HG03342 (cell line): ENCODE measurements at regions not wholly inside any gene's neighbourhood (a gene's known extent, or its start where the extent isn't known, plus 50 kb on each side); places are given as distances from the start of the nearest gene placed in this dataset.

ENCODE experiments used
- ATAC-seq: cut with Tn5 transposase; IDR thresholded peaks from one replicate; pipeline ENCODE4 v1.9.1; 2021; ENCODE audit warnings: mild to moderate bottlenecking, moderate library complexity; ENCODE audit not compliant: unreplicated experiment

DNA sequence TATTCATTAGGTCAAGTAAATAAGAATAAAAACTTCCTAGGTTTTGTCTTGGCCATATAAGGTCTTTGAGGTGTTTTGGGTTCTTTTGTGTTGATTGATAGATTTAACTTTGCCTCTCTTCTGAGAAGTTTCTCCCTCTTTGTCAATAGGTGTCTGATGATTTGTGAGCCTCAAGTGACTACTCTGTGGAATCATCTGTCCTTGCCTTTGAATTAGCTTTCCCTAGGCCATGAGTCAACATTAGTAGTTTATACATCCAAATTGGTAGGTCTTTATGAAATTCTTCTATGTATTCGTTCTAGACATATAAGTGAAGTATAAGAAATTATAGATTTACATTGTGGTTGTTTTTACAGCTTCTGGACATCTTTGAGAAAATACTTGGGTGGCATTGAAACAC is 864.4 kb downstream of the USP25 start:
- ATAC-seq = no peak

DNA sequence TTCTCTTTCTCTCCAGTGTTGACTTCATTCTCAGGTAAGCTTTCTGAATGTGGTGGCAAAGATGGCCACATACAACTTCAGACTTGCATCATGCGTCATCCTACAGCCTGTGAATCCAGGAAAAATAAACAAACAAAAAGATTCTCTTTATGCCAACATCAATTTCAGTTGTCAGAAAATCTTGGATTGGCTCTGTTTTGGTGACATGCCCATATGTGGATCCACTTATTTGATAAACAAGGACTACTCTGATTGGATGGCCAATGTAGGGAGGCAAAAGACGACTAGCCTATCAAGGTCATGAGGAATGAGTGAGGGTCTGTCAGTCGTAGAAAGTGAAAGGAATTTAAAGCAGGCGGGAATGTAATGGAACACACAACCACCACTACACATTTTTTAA is 866.6 kb downstream of the USP25 start:
- ATAC-seq = no peak

DNA sequence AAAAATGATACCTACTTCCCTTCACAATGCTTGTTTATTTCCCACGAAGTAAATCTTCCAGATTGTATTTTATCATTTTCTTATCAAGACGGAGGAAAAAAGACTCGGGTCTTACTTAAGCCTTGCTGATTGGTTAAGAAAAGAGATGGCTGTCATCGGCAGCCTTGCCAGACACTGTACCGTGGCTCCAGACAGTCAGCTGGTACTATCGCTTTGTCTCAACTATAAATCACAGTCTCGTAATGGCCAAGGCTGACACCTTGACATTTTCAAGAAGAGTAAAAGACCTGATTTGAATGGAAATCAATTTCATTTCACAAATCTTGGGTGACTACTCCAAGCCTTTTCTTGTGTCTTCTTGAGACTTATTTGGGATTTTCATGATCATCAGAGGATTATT is 868.0 kb downstream of the USP25 start:
- no peak for ATAC-seq

DNA sequence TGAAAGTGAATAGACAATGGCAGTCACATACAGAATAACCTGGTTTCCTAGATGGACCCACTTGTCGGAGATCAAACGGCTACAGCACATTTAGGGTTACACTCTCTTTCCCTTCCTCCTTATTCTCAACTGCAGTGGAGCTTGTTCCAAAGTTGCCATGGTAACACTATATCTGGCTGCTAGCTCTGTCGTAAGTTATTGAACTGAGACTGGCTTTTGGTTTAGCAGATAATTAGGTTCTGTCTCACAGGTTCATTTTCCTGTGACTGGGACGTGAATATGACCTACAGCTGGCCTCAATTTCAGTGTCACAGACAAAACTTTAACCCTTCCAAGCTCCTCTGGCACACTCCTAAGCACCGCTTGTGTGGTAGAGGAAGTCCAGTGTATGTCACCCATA is 875.8 kb downstream of the USP25 start:
- no peak for ATAC-seq

DNA sequence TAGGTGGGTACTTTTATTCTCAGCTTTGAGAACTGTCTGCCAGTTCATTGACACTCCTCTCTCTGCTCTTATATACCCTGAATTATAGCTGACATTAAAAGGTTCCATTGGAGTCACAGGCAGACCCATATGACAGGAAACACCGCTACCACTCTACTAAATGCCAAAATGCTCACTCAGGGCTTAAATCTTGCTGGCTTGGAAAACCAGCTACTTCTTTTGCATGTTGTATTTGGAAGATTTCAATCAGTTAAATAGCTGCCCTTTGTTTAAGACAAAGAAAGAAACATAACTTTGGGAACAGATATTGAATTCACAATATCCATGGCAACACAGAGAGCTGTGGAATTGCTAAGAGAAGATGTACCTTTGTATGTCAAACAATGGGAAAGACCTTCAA is 876.5 kb downstream of the USP25 start:
- no peak for ATAC-seq

- ATAC-seq = no peak
Measured at GRCh38 chr21:16608209-16608830, 878.5 kb downstream of the USP25 start.

DNA sequence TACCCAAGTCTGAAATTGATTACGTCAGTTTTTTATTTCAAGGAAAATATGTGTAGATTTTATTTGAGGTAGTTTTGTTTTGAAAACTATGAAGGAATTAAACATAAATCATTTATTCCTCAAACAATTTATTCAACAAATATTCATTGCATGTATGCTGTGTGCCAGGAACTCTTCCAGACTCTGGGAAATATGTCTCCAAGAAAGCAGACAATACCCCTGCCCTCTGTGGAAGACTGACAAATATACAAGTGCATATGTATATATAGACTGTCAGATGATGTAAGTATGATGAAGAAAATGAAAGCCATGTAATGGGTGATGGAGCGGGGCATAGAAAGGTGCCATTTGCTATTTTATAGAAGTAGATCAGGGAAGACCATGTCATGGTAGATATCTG is 889.5 kb downstream of the USP25 start:
- ATAC-seq = no peak

DNA sequence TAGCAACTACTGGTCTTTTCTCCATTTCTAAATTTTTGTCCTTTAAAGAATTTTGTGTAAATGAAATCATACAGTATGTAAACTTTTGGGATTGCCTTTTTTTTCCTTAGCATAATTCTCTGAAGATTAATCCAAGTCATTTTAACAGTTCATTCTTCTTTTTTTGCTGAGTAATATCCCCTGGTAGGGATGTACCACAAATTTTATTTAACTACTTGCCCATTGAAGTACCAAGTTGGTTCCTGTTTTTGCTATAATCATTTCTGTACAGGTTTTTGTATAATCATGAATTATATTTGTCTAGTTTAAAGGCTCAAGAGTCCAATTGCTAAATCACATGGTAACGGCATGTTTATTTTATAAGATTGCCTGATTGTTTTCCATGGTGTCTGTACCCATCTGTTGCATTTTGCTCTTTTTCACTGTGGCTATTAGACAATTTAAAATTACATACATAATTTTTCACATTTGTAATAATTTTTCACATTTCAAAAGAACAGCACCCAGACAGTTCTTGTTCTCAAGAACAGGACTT is 891.1 kb downstream of the USP25 start:
- ATAC-seq = no peak

- no peak for ATAC-seq
Measured at GRCh38 chr21:16624479-16625118, 888.2 kb upstream of the CXADR start.

DNA sequence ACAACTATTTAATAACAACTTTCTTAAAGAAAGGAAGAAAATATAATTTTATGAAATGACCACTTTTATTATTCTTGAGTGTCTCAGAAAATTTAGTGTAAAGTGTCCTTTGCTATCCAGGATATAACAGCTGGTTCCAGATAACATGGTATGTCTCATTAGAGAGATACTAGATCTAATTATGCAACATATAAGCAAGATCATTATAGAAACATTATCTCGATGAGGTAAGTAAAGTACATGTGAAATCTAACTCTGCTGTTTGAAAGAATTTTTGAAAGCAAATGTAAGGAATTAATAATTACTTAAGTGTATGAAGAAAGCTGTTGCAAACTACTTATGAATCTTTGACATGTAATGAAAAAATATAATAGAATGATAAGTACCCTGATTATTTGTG is 887.4 kb upstream of the CXADR start:
- no peak for ATAC-seq

DNA sequence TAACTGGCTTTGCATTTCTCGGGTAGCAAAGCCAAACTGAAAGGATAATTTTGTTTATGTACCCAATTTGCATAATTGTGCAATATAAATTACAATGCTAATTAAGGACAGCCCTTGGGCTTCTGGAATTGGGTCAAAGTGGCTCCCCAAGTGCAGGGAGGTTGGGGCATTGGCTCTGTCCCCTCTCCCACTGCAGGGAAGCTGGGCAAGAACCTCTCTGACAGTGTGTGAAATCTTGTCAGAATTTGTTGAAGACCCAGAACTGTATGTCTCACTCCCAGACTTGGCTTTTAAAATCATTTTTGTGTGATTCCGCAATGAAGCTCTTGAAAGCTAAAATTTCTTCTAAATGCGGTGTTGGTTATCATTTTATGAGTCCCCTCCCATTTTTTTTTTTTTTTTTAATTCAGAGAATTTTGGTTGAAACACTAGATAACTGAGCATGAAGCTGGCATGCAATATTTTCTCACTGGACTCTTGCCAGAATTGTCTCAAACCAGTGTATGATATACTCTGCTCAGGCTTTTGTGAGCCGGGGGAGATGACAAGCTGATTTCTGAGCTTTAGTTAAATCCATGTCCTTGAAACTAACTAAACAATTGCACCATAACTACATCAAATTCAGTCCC is 878.9 kb upstream of the CXADR start:
- no peak for ATAC-seq

- no peak for ATAC-seq
Measured at GRCh38 chr21:16634515-16634914, 878.3 kb upstream of the CXADR start.

GRCh38 chr21:16640297-16641027 is 872.4 kb upstream of the CXADR start:
- no peak for ATAC-seq

DNA sequence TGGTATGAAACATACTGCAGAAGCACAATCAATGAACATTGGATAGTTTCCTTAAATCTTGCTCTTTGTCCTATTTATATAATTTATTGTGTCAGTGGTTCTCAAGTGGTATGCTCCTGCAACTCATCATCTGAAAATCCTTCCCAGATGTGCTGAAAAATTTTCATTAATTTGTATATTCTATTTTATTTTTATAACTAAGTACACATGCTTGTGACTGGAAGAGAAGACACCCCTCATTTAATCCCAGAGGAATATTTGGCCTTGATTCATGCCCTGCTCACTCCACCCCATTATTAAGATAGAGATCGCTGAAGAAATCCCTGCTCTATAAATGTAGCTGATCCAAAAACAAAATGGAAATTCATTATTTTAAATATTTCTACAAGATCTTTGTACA is 870.5 kb upstream of the CXADR start:
- ATAC-seq = no peak

DNA sequence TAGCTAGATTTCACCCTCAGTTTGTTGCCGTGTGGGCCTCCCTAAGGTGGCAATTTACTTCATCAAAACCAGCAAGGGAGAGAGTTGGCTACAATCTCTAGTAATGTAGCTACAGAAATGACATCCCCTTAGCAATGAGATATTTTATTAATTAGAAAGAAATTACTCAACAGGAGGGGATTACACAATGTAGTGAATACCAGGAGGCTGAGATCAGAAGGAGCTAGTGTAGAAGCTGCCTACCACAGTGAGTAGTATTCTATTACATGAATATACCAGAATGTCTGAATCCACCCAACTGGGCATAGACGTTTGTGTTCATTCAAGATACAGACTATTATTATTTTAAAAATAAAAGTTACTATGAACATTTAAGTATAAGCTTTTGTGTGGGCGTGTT is 868.2 kb upstream of the CXADR start:
- no peak for ATAC-seq

GRCh38 chr21:16650714-16651366 is 862.0 kb upstream of the CXADR start:
- ATAC-seq = no peak

- ATAC-seq = no peak
Measured at GRCh38 chr21:16651956-16652355, 860.9 kb upstream of the CXADR start.

GRCh38 chr21:16663436-16663835 is 849.4 kb upstream of the CXADR start:
- ATAC-seq = no peak

DNA sequence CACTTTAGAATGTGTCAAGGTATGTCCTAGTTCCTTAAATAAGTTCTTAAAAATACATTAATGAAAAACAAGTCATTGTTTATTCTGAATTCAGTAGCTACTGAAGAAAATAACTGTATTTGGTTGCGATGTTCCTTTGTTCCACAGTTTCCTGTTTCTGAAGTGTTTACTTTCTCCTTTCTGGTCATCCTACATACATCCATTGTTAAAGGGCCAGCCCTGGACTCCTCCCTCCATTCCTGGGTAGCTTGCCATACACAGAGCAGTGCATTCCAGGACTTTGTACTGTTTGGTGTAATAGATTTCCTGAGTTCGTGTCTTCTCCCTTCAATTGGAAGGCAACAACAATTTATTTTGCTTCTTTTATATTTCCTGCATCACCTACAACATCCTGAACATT is 845.4 kb upstream of the CXADR start:
- no peak for ATAC-seq

GRCh38 chr21:16674949-16675348 is 837.9 kb upstream of the CXADR start:
- ATAC-seq = no peak

DNA sequence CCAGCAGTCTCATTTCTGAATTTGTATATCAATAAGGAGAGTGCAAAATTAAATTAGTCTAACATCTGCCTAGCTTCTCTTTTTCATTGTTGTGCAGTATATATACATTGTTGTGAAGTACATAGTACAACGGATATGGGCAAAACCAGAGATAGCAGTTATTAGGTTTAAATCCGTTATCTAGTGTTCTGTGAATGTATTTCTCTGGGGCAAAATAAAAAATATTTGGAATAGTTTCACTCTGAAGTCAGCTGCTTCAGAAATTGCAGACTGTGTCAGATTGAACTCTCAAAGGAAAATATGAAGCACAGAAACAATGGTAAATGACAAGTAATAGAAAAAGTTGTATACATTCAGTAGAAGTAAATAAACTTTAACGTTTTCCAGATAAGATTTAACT is 836.5 kb upstream of the CXADR start:
- no peak for ATAC-seq
